Trophoblast cell (in vitro differentiated cells and primary cell): ENCODE measurements at regions not wholly inside any gene's neighbourhood (a gene's known extent, or its start where the extent isn't known, plus 50 kb on each side); places are given as distances from the start of the nearest gene placed in this dataset.
A peak's percentile ranks its signal among the peaks of the same experiment; 100 is the strongest.

Experiments
- DNase-seq, 2 donors: peaks; one replicate each; pipeline ENCODE4 v3.0.0-alpha.2; 2016
- H2AFZ ChIP-seq: 2 replicates; pipeline ENCODE4 v1.6.1; 2013; ENCODE audit warnings: low read length, moderate library complexity, mild to moderate bottlenecking; ENCODE audit not compliant: insufficient read depth, poor library complexity
- H2AK5ac ChIP-seq: 2 replicates; pipeline ENCODE4 v1.6.1; 2013; ENCODE audit warnings: mild to moderate bottlenecking, low read length
- H2BK120ac ChIP-seq: 2 replicates; pipeline ENCODE4 v1.6.1; 2013; ENCODE audit warnings: low read length, mild to moderate bottlenecking, moderate library complexity; ENCODE audit not compliant: insufficient read depth, poor library complexity
- H2BK12ac ChIP-seq: 2 replicates; pipeline ENCODE4 v1.6.1; 2013; ENCODE audit warnings: mild to moderate bottlenecking, low read length, moderate library complexity
- H2BK5ac ChIP-seq: 2 replicates; pipeline ENCODE4 v1.6.1; 2013; ENCODE audit warnings: low read length, low read depth, moderate library complexity, mild to moderate bottlenecking; ENCODE audit not compliant: poor library complexity
- H3K14ac ChIP-seq: 2 replicates; pipeline ENCODE4 v1.6.1; 2013; ENCODE audit warnings: mild to moderate bottlenecking, low read length
- H3K18ac ChIP-seq: 2 replicates; pipeline ENCODE4 v1.6.1; 2013; ENCODE audit warnings: mild to moderate bottlenecking, low read length
- H3K23ac ChIP-seq: 2 replicates; pipeline ENCODE4 v1.6.1; 2013; ENCODE audit warnings: low read length
- H3K27ac ChIP-seq: 2 replicates; pipeline ENCODE4 v1.5.1; 2013; ENCODE audit warnings: low read depth, mild to moderate bottlenecking, inconsistent platforms, low read length, moderate library complexity
- H3K27me3 ChIP-seq: 2 replicates; pipeline ENCODE4 v1.6.1; 2013; ENCODE audit warnings: inconsistent platforms, mild to moderate bottlenecking, low read length, moderate library complexity; ENCODE audit not compliant: insufficient read depth
- H3K36me3 ChIP-seq, 2 experiments: 1 replicate in 1 of 2; 2 replicates in 1 of 2; pipeline ENCODE4 v1.6.1; 2013; ENCODE audit warnings: low read length in 2 of 2, mild to moderate bottlenecking in 2 of 2, moderate library complexity in 1 of 2; ENCODE audit not compliant: insufficient read depth in 2 of 2, control insufficient read depth in 1 of 2
- H3K4ac ChIP-seq: 2 replicates; pipeline ENCODE4 v1.6.1; 2013; ENCODE audit warnings: low read depth, mild to moderate bottlenecking, low read length, moderate library complexity
- H3K4me1 ChIP-seq, 2 experiments: 1 replicate in 1 of 2; 2 replicates in 1 of 2; pipeline ENCODE4 v1.6.1; 2013; ENCODE audit warnings: low read length in 2 of 2, mild to moderate bottlenecking in 2 of 2, moderate library complexity in 1 of 2; ENCODE audit not compliant: insufficient read depth in 2 of 2, control insufficient read depth in 1 of 2
- H3K4me2 ChIP-seq: 2 replicates; pipeline ENCODE4 v1.6.1; 2013; ENCODE audit warnings: inconsistent platforms, mild to moderate bottlenecking, low read length, moderate library complexity
- H3K4me3 ChIP-seq: 2 replicates; pipeline ENCODE4 v1.5.1; 2013; ENCODE audit warnings: mild to moderate bottlenecking, low read depth, low read length, inconsistent platforms
- H3K79me1 ChIP-seq: one replicate; pipeline ENCODE4 v1.6.1; 2013; ENCODE audit warnings: low read length
- H3K79me2 ChIP-seq: 2 replicates; pipeline ENCODE4 v1.6.1; 2013; ENCODE audit warnings: low read length, mild to moderate bottlenecking; ENCODE audit not compliant: control insufficient read depth, insufficient read depth, poor library complexity
- H3K9ac ChIP-seq: 2 replicates; pipeline ENCODE4 v1.6.1; 2013; ENCODE audit warnings: mild to moderate bottlenecking, low read length
- H3K9me3 ChIP-seq: 2 replicates; pipeline ENCODE4 v1.6.1; 2013; ENCODE audit warnings: low read depth, mild to moderate bottlenecking, control low read depth, inconsistent platforms, low read length; ENCODE audit not compliant: insufficient read depth
- H4K12ac ChIP-seq: 2 replicates; pipeline ENCODE4 v1.6.1; 2013; ENCODE audit warnings: low read depth, mild to moderate bottlenecking, low read length, moderate library complexity
- H4K8ac ChIP-seq: 2 replicates; pipeline ENCODE4 v1.6.1; 2013; ENCODE audit warnings: low read depth, mild to moderate bottlenecking, low read length, moderate library complexity
- H4K91ac ChIP-seq: one replicate; pipeline ENCODE4 v1.6.1; 2013; ENCODE audit warnings: low read depth, mild to moderate bottlenecking, low read length, moderate library complexity
- WGBS: extraction: QIAGEN DNeasy Blood & Tissue Kit; methylation state at CpG from one replicate; pipeline ENCODE4 v1.1.7; 2013; ENCODE audit warnings: missing lambda C conversion rate; ENCODE audit not compliant: insufficient read length, insufficient coverage; ENCODE audit errors: extremely low coverage; 5-methylcytosine and 5-hydroxymethylcytosine counted together

GRCh38 chr1:88549536-88549935 is 134.5 kb upstream of the PKN2 start:
- H3K4me2 ChIP-seq: no peak overlapping the region

GRCh38 chr1:88552226-88552625 is 131.8 kb upstream of the PKN2 start:
- Histone ChIP-seq H3K18ac (no peak overlapping the region), H3K27ac (no peak overlapping the region), H4K91ac (no peak overlapping the region), H2AK5ac (no peak overlapping the region), H3K9ac (no peak overlapping the region), H3K36me3 (no peaks in the 10 kb centered on the region), H3K4me2 (no peak overlapping the region), H4K8ac (no peak overlapping the region), H2BK12ac (no peak overlapping the region), H3K79me2 (no peaks in the 10 kb centered on the region), H3K79me1 (no peaks in the 10 kb centered on the region), H3K4me1 (no peaks in the 10 kb centered on the region), H4K12ac (no peak overlapping the region), H3K23ac (no peak overlapping the region), H2BK5ac (no peak overlapping the region), H2AFZ (no peak overlapping the region), H3K14ac (no peak overlapping the region), H3K27me3 (no peaks in the 10 kb centered on the region), H3K4me3 (no peak overlapping the region), H2BK120ac (no peak overlapping the region), H3K9me3 (no peaks in the 10 kb centered on the region), H3K4ac (no peak overlapping the region)
- no peak for DNase-seq
- no CpG with 5 or more reads among the region's 2 CpGs for WGBS

More at GRCh38 chr1:88549536-88549935, 134.5 kb upstream of the PKN2 start:
- H3K14ac ChIP-seq: no peak overlapping the region
- H4K91ac ChIP-seq: no peak overlapping the region
- no peak overlapping the region for H3K18ac ChIP-seq
- H2BK5ac ChIP-seq: no peak overlapping the region
- H3K23ac ChIP-seq: no peak overlapping the region
- no peak overlapping the region for H2BK120ac ChIP-seq
- DNase-seq: peak in 1 of 2 donors; percentile 29
- H3K4ac ChIP-seq: no peak overlapping the region
- WGBS: no CpG with 5 or more reads among the region's 1 CpG
- H3K9ac ChIP-seq: no peak overlapping the region
- H3K9me3 ChIP-seq: no peaks in the 10 kb centered on the region
- no peaks in the 10 kb centered on the region for H3K27me3 ChIP-seq
- H2AFZ ChIP-seq: no peak overlapping the region
- no peaks in the 10 kb centered on the region for H3K36me3 ChIP-seq
- H3K27ac ChIP-seq: no peak overlapping the region
- no peak overlapping the region for H2BK12ac ChIP-seq
- H3K79me2 ChIP-seq: no peaks in the 10 kb centered on the region
- no peaks in the 10 kb centered on the region for H3K4me1 ChIP-seq
- no peak overlapping the region for H4K8ac ChIP-seq
- no peak overlapping the region for H2AK5ac ChIP-seq
- H3K79me1 ChIP-seq: no peaks in the 10 kb centered on the region
- no peak overlapping the region for H3K4me3 ChIP-seq
- no peak overlapping the region for H4K12ac ChIP-seq

- no CpG with 5 or more reads among the region's 3 CpGs for WGBS
- no peak overlapping the region for H2BK120ac ChIP-seq
Observed at GRCh38 chr1:88557014-88557413, 127.1 kb upstream of the PKN2 start.

GRCh38 chr1:88560621-88561020 is 123.5 kb upstream of the PKN2 start:
- no peak overlapping the region for H2AFZ ChIP-seq
- no peaks in the 10 kb centered on the region for H3K27me3 ChIP-seq
- H3K23ac ChIP-seq: no peak overlapping the region
- no peaks in the 10 kb centered on the region for H3K36me3 ChIP-seq
- H3K14ac ChIP-seq: no peak overlapping the region
- no peak overlapping the region for H2BK120ac ChIP-seq
- no peak overlapping the region for H3K9ac ChIP-seq
- no peak overlapping the region for H3K4me3 ChIP-seq
- H3K4ac ChIP-seq: no peak overlapping the region
- H3K18ac ChIP-seq: no peak overlapping the region
- DNase-seq: no peak
- H3K9me3 ChIP-seq: no peaks in the 10 kb centered on the region
- no peak overlapping the region for H2BK5ac ChIP-seq
- H4K91ac ChIP-seq: no peak overlapping the region
- no peaks in the 10 kb centered on the region for H3K79me2 ChIP-seq
- no peak overlapping the region for H3K4me2 ChIP-seq
- H3K79me1 ChIP-seq: no peaks in the 10 kb centered on the region
- H4K8ac ChIP-seq: no peak overlapping the region
- H2AK5ac ChIP-seq: no peak overlapping the region
- H3K4me1 ChIP-seq: no peaks in the 10 kb centered on the region
- no peak overlapping the region for H4K12ac ChIP-seq
- WGBS: no CpG with 5 or more reads among the region's 3 CpGs
- H3K27ac ChIP-seq: no peak overlapping the region
- no peak overlapping the region for H2BK12ac ChIP-seq

More at GRCh38 chr1:88557014-88557413, 127.1 kb upstream of the PKN2 start:
- no peak overlapping the region for H3K18ac ChIP-seq
- no peak overlapping the region for H2BK5ac ChIP-seq
- H2BK12ac ChIP-seq: no peak overlapping the region
- H3K9ac ChIP-seq: no peak overlapping the region
- no peak overlapping the region for H4K8ac ChIP-seq
- no peak overlapping the region for H2AK5ac ChIP-seq
- no peak overlapping the region for H3K23ac ChIP-seq
- no peak overlapping the region for H3K4me2 ChIP-seq
- H3K79me1 ChIP-seq: no peaks in the 10 kb centered on the region
- no peak overlapping the region for H4K91ac ChIP-seq
- no peaks in the 10 kb centered on the region for H3K4me1 ChIP-seq
- no peak for DNase-seq
- H3K36me3 ChIP-seq: no peaks in the 10 kb centered on the region
- H3K27me3 ChIP-seq: no peaks in the 10 kb centered on the region
- no peak overlapping the region for H3K4me3 ChIP-seq
- no peak overlapping the region for H3K14ac ChIP-seq
- H4K12ac ChIP-seq: no peak overlapping the region
- H3K79me2 ChIP-seq: no peaks in the 10 kb centered on the region
- H3K9me3 ChIP-seq: no peaks in the 10 kb centered on the region
- no peak overlapping the region for H2AFZ ChIP-seq
- H3K4ac ChIP-seq: no peak overlapping the region
- H3K27ac ChIP-seq: no peak overlapping the region
